ENCODE measurements at regions not wholly inside any gene's neighbourhood (a gene's known extent, or its start where the extent isn't known, plus 50 kb on each side); places are given as distances from the start of the nearest gene placed in this dataset.

- TF ChIP-seq REST (IDR thresholded peaks at IDR 0.05; ENCODE audit: unreplicated experiment): no peak
These were observed 699.6 kb downstream of the MCTP2 start (continued) for GRCh38 chr15:94930960-94931359.

- H3K79me2 ChIP-seq (replicated peaks; ENCODE audit: insufficient read depth): no peaks in the 10 kb centered on the region
- peaks cover 17% of the 10 kb centered on the region for H3K9me3 Mint-ChIP-seq
- no peak overlapping the region for H3K4me2 ChIP-seq
- no peaks in the 10 kb centered on the region for H3K36me3 ChIP-seq (ENCODE audit: insufficient read depth)
- H3K27ac Mint-ChIP-seq: no peak overlapping the region
- H3K36me3 Mint-ChIP-seq (ENCODE audit: low read depth): peaks cover 16% of the 10 kb centered on the region
- no peak overlapping the region for H3K4me3 ChIP-seq
- H3K4me1 Mint-ChIP-seq: no peaks in the 10 kb centered on the region
- no peaks in the 10 kb centered on the region for H3F3A ChIP-seq (replicated peaks; ENCODE audit: low read depth)
- no peak for ATAC-seq
- no peaks in the 10 kb centered on the region for H3K4me1 ChIP-seq (ENCODE audit: insufficient read depth)
- H3K27ac ChIP-seq (ENCODE audit: low read depth): no peak overlapping the region
- no peak for DNase-seq (ENCODE audit: low spot score)
- no peak overlapping the region for H2AFZ ChIP-seq
- no peak overlapping the region for H3K4me3 Mint-ChIP-seq
- H3K9me2 ChIP-seq (ENCODE audit: insufficient read depth): no peaks in the 10 kb centered on the region
- H3K27me3 Mint-ChIP-seq (ENCODE audit: insufficient read depth, low read depth, poor library complexity): no peaks in the 10 kb centered on the region
- H4K20me1 ChIP-seq (replicated peaks; ENCODE audit: insufficient read depth): no peaks in the 10 kb centered on the region
- no peaks in the 10 kb centered on the region for H3K27me3 ChIP-seq (ENCODE audit: insufficient read depth)
- TF ChIP-seq POLR2AphosphoS5 (IDR thresholded peaks at IDR 0.05; ENCODE audit: low read depth) (no peak), ZNF114 (CRISPR knock-in tag; IDR thresholded peaks at IDR 0.05) (no peak), CREB1 (CRISPR knock-in tag; IDR thresholded peaks at IDR 0.05; ENCODE audit: low read depth) (no peak), CTCF (conservative IDR thresholded peaks at IDR 0.05; ENCODE audit: low read depth in 2 of 2) (no peak), REST (IDR thresholded peaks at IDR 0.05; ENCODE audit: unreplicated experiment) (no peak), EZH2phosphoT487 (IDR thresholded peaks at IDR 0.05; ENCODE audit: unreplicated experiment) (no peak), ZNF331 (CRISPR knock-in tag; IDR thresholded peaks at IDR 0.05; ENCODE audit: low read depth) (no peak), NANOG (IDR thresholded peaks at IDR 0.05; ENCODE audit: borderline replicate concordance) (no peak), ZNF462 (CRISPR knock-in tag; IDR thresholded peaks at IDR 0.05) (no peak), EZH2 (IDR thresholded peaks at IDR 0.05; ENCODE audit: low read depth, unreplicated experiment) (no peak), STAT1 (IDR thresholded peaks at IDR 0.05; ENCODE audit: unreplicated experiment) (no peak)
These were observed 703.1 kb downstream of the MCTP2 start for GRCh38 chr15:94934440-94934839.
